Right lobe of liver (tissue), 6 donors: ENCODE measurements at regions not wholly inside any gene's neighbourhood (a gene's known extent, or its start where the extent isn't known, plus 50 kb on each side); places are given as distances from the start of the nearest gene placed in this dataset.

Experiments
- ATAC-seq, 4 donors: fragments of 200-7000 bp; cut with Tn5 transposase; one replicate each; pipeline ENCODE4 v1.9.1; 2020; ENCODE audit warnings: mild to moderate bottlenecking in 4 of 4, moderate library complexity in 4 of 4
- DNase-seq, 3 donors: peaks; one replicate each; pipeline ENCODE4 v3.0.0-alpha.2; 2020
- H3K27ac ChIP-seq, 3 donors: fragments of 200-600 bp; one replicate each; pipeline ENCODE4 v1.8.0; 2022
- H3K27me3 ChIP-seq, 2 donors: fragments of 200-600 bp; one replicate each; pipeline ENCODE4 v1.8.0; 2022
- H3K36me3 ChIP-seq, 4 donors: fragments of 200-600 bp; sonication (generic) in 1 of 4; one replicate each; pipeline versions ENCODE4 v1.5.1 to v1.8.0; 2017 to 2022; ENCODE audit warnings: control low read depth in 1 of 4
- H3K4me1 ChIP-seq, 4 donors: fragments of 200-600 bp; sonication (generic) in 1 of 4; one replicate each; pipeline versions ENCODE4 v1.5.1 to v1.8.0; 2017 to 2022; ENCODE audit warnings: control low read depth in 1 of 4
- H3K4me3 ChIP-seq, 3 donors: fragments of 200-600 bp; one replicate each; pipeline ENCODE4 v1.8.0; 2022
- H3K9me3 ChIP-seq, 4 donors: fragments of 200-600 bp; sonication (generic) in 1 of 4; one replicate each; pipeline versions ENCODE4 v1.5.1 to v1.8.0; 2017 to 2022; ENCODE audit warnings: control low read depth in 1 of 4
- CTCF ChIP-seq, 4 donors: fragments of 200-600 bp in 3 of 4; fragments of 450-650 bp in 1 of 4; IDR thresholded peaks; one replicate each; pipeline versions ENCODE4 v1.5.1 to v1.8.0; 2016 to 2022; ENCODE audit warnings: antibody characterized with exemption in 4 of 4, mild to moderate bottlenecking in 2 of 4
- POLR2A ChIP-seq: fragments of 450-650 bp; IDR thresholded peaks from one replicate; pipeline ENCODE4 v1.6.1; 2017; ENCODE audit warnings: antibody characterized with exemption, mild to moderate bottlenecking
- WGBS: methylation state at CpG from one replicate; pipeline ENCODE4 v1.1.6; 2018; ENCODE audit warnings: low coverage, low lambda C conversion rate; ENCODE audit not compliant: insufficient coverage; ENCODE audit errors: missing lambda C conversion rate; 5-methylcytosine and 5-hydroxymethylcytosine counted together
- intact Hi-C, 2 donors: fragments of 100-400 bp; cut with DNase I; formaldehyde crosslinking; loops; one replicate each; pipeline versions ENCODE4 v1.11.2 to v1.14.1; 2022
- donor health status: DM: no; HTN: yes; CAD: no.
- donor health status: DM: no; HTN: no; CAD: no.
- donor health status: DM: no; HTN: no; CAD: no.
- donor health status: DM: no; HTN: yes; CAD: no.
- donor health status: DM: no; HTN: yes; CAD: no.

GRCh38 chr12:90106568-90106967 is 397.9 kb upstream of the ATP2B1 start:
- DNase-seq (no peak), ATAC-seq (no peak)
- Histone ChIP-seq H3K4me3 (no peak overlapping the region), H3K4me1 (no peaks in the 10 kb centered on the region), H3K36me3 (no peaks in the 10 kb centered on the region), H3K27me3 (no peaks in the 10 kb centered on the region), H3K27ac (no peak overlapping the region), H3K9me3 (no peaks in the 10 kb centered on the region)
- 67% methylated on average over 3 of the region's 3 CpGs for WGBS
- intact Hi-C loops, result no loop called here
- TF ChIP-seq CTCF (IDR thresholded peaks at IDR 0.05), result no peak
- no peak for TF ChIP-seq POLR2A

GRCh38 chr12:90102957-90103652 is 394.5 kb upstream of the ATP2B1 start:
- intact Hi-C loops, result no loop called here
- 41% methylated on average over 3 of the region's 3 CpGs for WGBS

GRCh38 chr12:90100579-90100978 is 391.9 kb upstream of the ATP2B1 start:
- H3K27ac ChIP-seq, result no peak overlapping the region
- intact Hi-C loops, result no loop called here
- no peaks in the 10 kb centered on the region for H3K27me3 ChIP-seq
- DNase-seq (no peak), ATAC-seq (no peak)
- H3K4me3 ChIP-seq, result no peak overlapping the region
- H3K36me3 ChIP-seq, result no peaks in the 10 kb centered on the region
- no peaks in the 10 kb centered on the region for H3K9me3 ChIP-seq
- no peak for TF ChIP-seq CTCF (IDR thresholded peaks at IDR 0.05)
- TF ChIP-seq POLR2A, result no peak
- H3K4me1 ChIP-seq, result no peaks in the 10 kb centered on the region

More at GRCh38 chr12:90102957-90103652, 394.5 kb upstream of the ATP2B1 start:
- peak; percentile 67 to 79 (median 74) for ATAC-seq
- TF ChIP-seq POLR2A (no peak), CTCF (IDR thresholded peaks at IDR 0.05) (peak; percentile 49 to 55 (median 50))
- H3K4me3 ChIP-seq, result no peak overlapping the region
- no peaks in the 10 kb centered on the region for H3K36me3 ChIP-seq
- no peak overlapping the region for H3K27ac ChIP-seq
- H3K9me3 ChIP-seq, result no peaks in the 10 kb centered on the region
- H3K27me3 ChIP-seq, result no peaks in the 10 kb centered on the region
- no peaks in the 10 kb centered on the region for H3K4me1 ChIP-seq
- DNase-seq, result no peak

GRCh38 chr12:90099288-90099687 is 390.6 kb upstream of the ATP2B1 start:
- Histone ChIP-seq H3K27me3 (no peaks in the 10 kb centered on the region), H3K27ac (no peak overlapping the region), H3K4me1 (no peaks in the 10 kb centered on the region), H3K9me3 (no peaks in the 10 kb centered on the region), H3K36me3 (no peaks in the 10 kb centered on the region), H3K4me3 (no peak overlapping the region)
- TF ChIP-seq CTCF (IDR thresholded peaks at IDR 0.05), result no peak
- ATAC-seq, result no peak
- DNase-seq, result no peak
- WGBS, result 38% methylated on average over 1 of the region's 1 CpG
- intact Hi-C loops, result no loop called here
